K562 (cell line): ENCODE measurements at regions not wholly inside any gene's neighbourhood (a gene's known extent, or its start where the extent isn't known, plus 50 kb on each side); places are given as distances from the start of the nearest gene placed in this dataset.

Experiments
- ATAC-seq: fragments of 200-7000 bp; cut with Tn5 transposase; 3 replicates; pipeline ENCODE4 v1.9.1; 2020; ENCODE audit warnings: moderate library complexity
- BruUV-seq: library from RNA; stranded (reverse); fragments of 400-500 nt; replicated peaks from 2 replicates; lab custom pipeline; 2021; lab: Mats Ljungman, UMichigan
- CTCF ChIA-PET: fragments of 300-600 bp; formaldehyde crosslinking; extraction: SDS; loops from one replicate; lab custom pipeline; 2021; ENCODE audit warnings: low intra/inter-chr PET ratio; lab: Yijun Ruan, JAX
- POLR2A ChIA-PET: fragments of 300-600, 350-650 bp; sonication (Branson Sonifier 250); formaldehyde crosslinking; extraction: SDS; loops from one replicate; lab custom pipeline; 2021; ENCODE audit warnings: antibody characterized with exemption, inconsistent platforms; lab: Yijun Ruan, JAX
- DNase-seq, 4 experiments: peaks; one replicate each; pipeline versions ENCODE4 v3.0.0 to v3.0.0-alpha.2; 2011 to 2018; ENCODE audit warnings: low spot score in 3 of 4, mixed read lengths in 3 of 4; ENCODE audit errors: extremely low read depth in 1 of 4
- FAIRE-seq: peaks from 2 replicates; lab custom pipeline; 2011; peaks lifted over from hg19 to GRCh38; lab: Jason Lieb, UNC
- H2AFZ ChIP-seq: 2 replicates; pipeline ENCODE4 v1.6.0; 2011; ENCODE audit warnings: low read depth, low read length, control low read depth, inconsistent platforms
- H3K27ac ChIP-seq: fragments of 200-600 bp; 3 replicates; pipeline ENCODE4 v1.8.0; 2011; ENCODE audit warnings: low read depth, mild to moderate bottlenecking, control low read depth, inconsistent platforms, low read length, moderate library complexity, mixed read lengths; ENCODE audit errors: extremely low read depth
- H3K27me3 ChIP-seq, 2 experiments: fragments of 300-600 bp in 1 of 2; 2 replicates in 1 of 2; 3 replicates in 1 of 2; pipeline versions ENCODE4 v1.6.0 to v1.8.0; 2011; ENCODE audit warnings: inconsistent platforms in 2 of 2, low read length in 2 of 2, mild to moderate bottlenecking in 1 of 2, mixed read lengths in 1 of 2, moderate library complexity in 1 of 2; ENCODE audit not compliant: control insufficient read depth in 2 of 2, insufficient read depth in 2 of 2
- H3K36me3 ChIP-seq: fragments of 300-600 bp; 3 replicates; pipeline ENCODE4 v1.8.0; 2011; ENCODE audit warnings: mild to moderate bottlenecking, low read length, inconsistent platforms; ENCODE audit not compliant: control insufficient read depth, insufficient read depth
- H3K4me1 ChIP-seq, 2 experiments: fragments of 200-600 bp in 1 of 2; replicated peaks in 1 of 2; 2 replicates in 1 of 2; 3 replicates in 1 of 2; pipeline versions ENCODE4 v1.5.1 to v1.8.0; 2011; ENCODE audit warnings: inconsistent platforms in 2 of 2, low read length in 2 of 2, mild to moderate bottlenecking in 1 of 2, mixed read lengths in 1 of 2, moderate library complexity in 1 of 2; ENCODE audit not compliant: control insufficient read depth in 2 of 2, insufficient read depth in 2 of 2
- H3K4me2 ChIP-seq: 2 replicates; pipeline ENCODE4 v1.6.1; 2011; ENCODE audit warnings: low read length, control low read depth, inconsistent platforms, mixed read lengths; ENCODE audit not compliant: insufficient read depth
- H3K4me3 ChIP-seq: fragments of 200-600 bp; sonication (generic), shearing (Covaris generic); 2 replicates; pipeline ENCODE4 v1.5.1; 2016; ENCODE audit warnings: control low read depth, inconsistent platforms
- H3K79me2 ChIP-seq: fragments of 200-600 bp; 3 replicates; pipeline ENCODE4 v1.8.0; 2011; ENCODE audit warnings: low read length, inconsistent platforms; ENCODE audit not compliant: control insufficient read depth, insufficient read depth
- H3K9ac ChIP-seq, 2 experiments: 2 replicates each; pipeline versions ENCODE4 v1.6.0 to v1.6.1; 2011; ENCODE audit warnings: low read depth in 2 of 2, low read length in 2 of 2, control low read depth in 1 of 2, inconsistent platforms in 1 of 2, mild to moderate bottlenecking in 1 of 2, mixed read lengths in 1 of 2; ENCODE audit not compliant: insufficient read depth in 1 of 2
- H3K9me1 ChIP-seq: one replicate; pipeline ENCODE4 v1.6.0; 2011; ENCODE audit warnings: inconsistent platforms, mild to moderate bottlenecking, low read length, moderate library complexity; ENCODE audit not compliant: control insufficient read depth, insufficient read depth
- H3K9me3 ChIP-seq: replicated peaks from 2 replicates; pipeline ENCODE4 v1.5.1; 2011; ENCODE audit warnings: low read depth, low read length, inconsistent platforms; ENCODE audit not compliant: control insufficient read depth, insufficient read depth
- H4K20me1 ChIP-seq: replicated peaks from 2 replicates; pipeline ENCODE4 v1.6.1; 2011; ENCODE audit warnings: low read length, inconsistent platforms, mixed read lengths; ENCODE audit not compliant: control insufficient read depth, insufficient read depth
- CEBPB ChIP-seq: fragments of 450-650 bp; IDR thresholded peaks from 2 replicates; pipeline ENCODE4 v1.6.1; 2016; ENCODE audit warnings: missing genetic modification characterization, missing compliant biosample characterization
- HDGF ChIP-seq: fragments of 450-650 bp; IDR thresholded peaks from 2 replicates; pipeline ENCODE4 v1.6.1; 2016
- ILK ChIP-seq: fragments of 450-650 bp; IDR thresholded peaks from 2 replicates; pipeline ENCODE4 v1.6.1; 2016; ENCODE audit warnings: missing genetic modification characterization, low read depth, mild to moderate bottlenecking, missing compliant biosample characterization, moderate library complexity, borderline replicate concordance
- SMARCB1 ChIP-seq: IDR thresholded peaks from 2 replicates; pipeline ENCODE4 v1.6.1; 2011; ENCODE audit warnings: improper control_type of control experiment, low read depth; ENCODE audit not compliant: insufficient read length
- WGBS: fragments of 100-300 bp; shearing (Covaris generic); methylation state at CpG from one replicate; pipeline ENCODE4 v1.1.6; 2016; ENCODE audit warnings: low coverage, mixed read lengths; ENCODE audit not compliant: insufficient coverage; ENCODE audit errors: missing lambda C conversion rate; 5-methylcytosine and 5-hydroxymethylcytosine counted together
- in situ Hi-C: fragments of 300-500 bp; cut with MboI; formaldehyde crosslinking; loops from 4 replicates; pipeline ENCODE4 v1.15.0; 2018; ENCODE audit warnings: inconsistent platforms, mixed read lengths
- intact Hi-C: fragments of 100-400 bp; cut with micrococcal nuclease; formaldehyde crosslinking; loops from 2 replicates; pipeline ENCODE4 v1.14.2; 2022
- TF ChIP-seq, protein P1 (sequence below): sonication (generic); formaldehyde crosslinking; IDR thresholded peaks from 2 replicates; pipeline ENCODE4 v1.8.0; 2022; ENCODE audit warnings: mild to moderate bottlenecking, missing genetic modification reagents
- TF ChIP-seq, protein P2 (sequence below): fragments of 250-450 bp; sonication (Bioruptor Pico); IDR thresholded peaks from 2 replicates; pipeline ENCODE4 v1.8.0; 2021; ENCODE audit warnings: mild to moderate bottlenecking, moderate library complexity
- TF ChIP-seq, protein P3 (sequence below), 2 experiments: fragments of 450-650 bp; formaldehyde crosslinking in 1 of 2; IDR thresholded peaks; 2 replicates each; pipeline versions ENCODE4 v1.4.0 to v1.6.1; 2014 to 2020; ENCODE audit warnings: mild to moderate bottlenecking in 2 of 2, borderline replicate concordance in 1 of 2, low read depth in 1 of 2

DNA sequence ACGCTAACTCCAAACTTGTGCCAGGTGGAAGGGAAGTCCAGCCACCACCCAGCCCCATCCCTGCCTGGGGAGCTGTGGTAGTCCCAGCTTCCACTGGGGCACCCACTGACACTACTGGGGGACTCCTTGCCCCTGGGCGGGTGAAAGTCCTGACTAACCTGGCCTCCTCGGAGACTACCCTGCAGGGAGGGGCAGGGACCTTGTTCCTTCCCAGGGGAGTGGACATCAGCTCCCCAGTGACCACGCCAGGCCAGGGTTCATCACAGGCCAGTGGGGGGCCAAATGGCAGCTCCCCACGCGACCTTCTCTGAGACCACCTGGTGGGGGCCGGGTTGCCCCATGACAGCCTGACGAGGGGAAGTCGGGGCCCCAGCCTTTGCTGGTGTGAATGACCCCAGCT is 420.0 kb upstream of the SALL3 start (continued):
- TF ChIP-seq, protein P1, sequence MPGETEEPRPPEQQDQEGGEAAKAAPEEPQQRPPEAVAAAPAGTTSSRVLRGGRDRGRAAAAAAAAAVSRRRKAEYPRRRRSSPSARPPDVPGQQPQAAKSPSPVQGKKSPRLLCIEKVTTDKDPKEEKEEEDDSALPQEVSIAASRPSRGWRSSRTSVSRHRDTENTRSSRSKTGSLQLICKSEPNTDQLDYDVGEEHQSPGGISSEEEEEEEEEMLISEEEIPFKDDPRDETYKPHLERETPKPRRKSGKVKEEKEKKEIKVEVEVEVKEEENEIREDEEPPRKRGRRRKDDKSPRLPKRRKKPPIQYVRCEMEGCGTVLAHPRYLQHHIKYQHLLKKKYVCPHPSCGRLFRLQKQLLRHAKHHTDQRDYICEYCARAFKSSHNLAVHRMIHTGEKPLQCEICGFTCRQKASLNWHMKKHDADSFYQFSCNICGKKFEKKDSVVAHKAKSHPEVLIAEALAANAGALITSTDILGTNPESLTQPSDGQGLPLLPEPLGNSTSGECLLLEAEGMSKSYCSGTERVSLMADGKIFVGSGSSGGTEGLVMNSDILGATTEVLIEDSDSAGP (CRISPR knock-in tag), result no peak
- TF ChIP-seq, all 486 proteins: peak for 0

DNA sequence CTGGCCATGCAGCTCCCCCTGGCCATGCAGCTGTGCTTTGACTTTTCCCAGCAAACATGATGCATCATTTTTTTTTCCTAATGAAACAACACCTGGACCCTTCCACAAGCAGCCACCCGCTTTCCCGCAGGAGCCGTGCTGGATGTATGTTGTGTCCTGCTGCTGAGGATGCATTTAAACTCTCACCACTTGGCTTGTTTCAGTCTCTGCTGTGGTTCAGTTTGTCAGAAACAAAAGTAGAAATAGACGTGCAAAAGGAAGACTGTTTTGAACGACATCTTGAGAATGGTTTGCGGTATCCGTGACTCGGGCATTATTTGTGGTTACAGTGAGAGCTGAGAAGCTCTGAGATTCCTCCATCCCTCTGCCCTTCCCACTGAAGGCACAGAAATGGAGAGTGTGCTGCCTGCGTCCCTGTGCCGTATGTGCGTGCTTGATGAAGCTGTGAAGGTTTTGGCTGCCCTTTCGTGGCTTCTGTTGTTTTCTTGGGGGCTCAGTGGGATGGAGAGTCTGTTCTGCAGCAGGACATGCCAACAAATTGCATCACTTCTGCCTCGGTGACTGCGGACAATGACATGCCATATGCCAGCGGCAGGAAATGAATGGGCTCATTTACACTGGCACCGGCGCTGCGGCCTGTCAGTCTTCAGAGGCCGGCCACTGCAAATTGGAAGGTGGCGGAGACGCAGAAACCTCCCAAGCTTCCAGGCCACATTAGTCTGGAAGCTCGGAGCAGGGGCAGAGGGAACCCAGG is 417.7 kb upstream of the SALL3 start:
- Histone ChIP-seq H2AFZ (no peak overlapping the region), H3K79me2 (no peaks in the 10 kb centered on the region), H4K20me1 (no peaks in the 10 kb centered on the region), H3K4me2 (no peak overlapping the region), H3K9me1 (no peaks in the 10 kb centered on the region), H3K27me3 (peaks cover 0 to 14% of the 10 kb centered on the region in 2 experiments; a peak in 2 of 5 replicates), H3K9ac (no peak overlapping the region), H3K4me1 (peaks cover 0 to 3% of the 10 kb centered on the region in 2 experiments; a peak in 1 of 5 replicates), H3K36me3 (no peaks in the 10 kb centered on the region), H3K9me3 (no peaks in the 10 kb centered on the region), H3K27ac (no peak overlapping the region), H3K4me3 (no peak overlapping the region)
- in situ Hi-C loops (no loop called here), intact Hi-C loops (no loop called here)
- no peak for ATAC-seq
- POLR2A ChIA-PET, result no interaction called here
- WGBS, result 5% methylated on average over 15 of the region's 22 CpGs
- DNase-seq, result no peak
- BruUV-seq, result no TSS peak
- CTCF ChIA-PET, result no interaction called here
- no peak for FAIRE-seq
- TF ChIP-seq ILK (tag) (no peak), HDGF (no peak), CEBPB (tag) (no peak), SMARCB1 (no peak)
- TF ChIP-seq, protein P2, sequence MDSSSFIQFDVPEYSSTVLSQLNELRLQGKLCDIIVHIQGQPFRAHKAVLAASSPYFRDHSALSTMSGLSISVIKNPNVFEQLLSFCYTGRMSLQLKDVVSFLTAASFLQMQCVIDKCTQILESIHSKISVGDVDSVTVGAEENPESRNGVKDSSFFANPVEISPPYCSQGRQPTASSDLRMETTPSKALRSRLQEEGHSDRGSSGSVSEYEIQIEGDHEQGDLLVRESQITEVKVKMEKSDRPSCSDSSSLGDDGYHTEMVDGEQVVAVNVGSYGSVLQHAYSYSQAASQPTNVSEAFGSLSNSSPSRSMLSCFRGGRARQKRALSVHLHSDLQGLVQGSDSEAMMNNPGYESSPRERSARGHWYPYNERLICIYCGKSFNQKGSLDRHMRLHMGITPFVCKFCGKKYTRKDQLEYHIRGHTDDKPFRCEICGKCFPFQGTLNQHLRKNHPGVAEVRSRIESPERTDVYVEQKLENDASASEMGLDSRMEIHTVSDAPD, result no peak
- TF ChIP-seq, protein P3, sequence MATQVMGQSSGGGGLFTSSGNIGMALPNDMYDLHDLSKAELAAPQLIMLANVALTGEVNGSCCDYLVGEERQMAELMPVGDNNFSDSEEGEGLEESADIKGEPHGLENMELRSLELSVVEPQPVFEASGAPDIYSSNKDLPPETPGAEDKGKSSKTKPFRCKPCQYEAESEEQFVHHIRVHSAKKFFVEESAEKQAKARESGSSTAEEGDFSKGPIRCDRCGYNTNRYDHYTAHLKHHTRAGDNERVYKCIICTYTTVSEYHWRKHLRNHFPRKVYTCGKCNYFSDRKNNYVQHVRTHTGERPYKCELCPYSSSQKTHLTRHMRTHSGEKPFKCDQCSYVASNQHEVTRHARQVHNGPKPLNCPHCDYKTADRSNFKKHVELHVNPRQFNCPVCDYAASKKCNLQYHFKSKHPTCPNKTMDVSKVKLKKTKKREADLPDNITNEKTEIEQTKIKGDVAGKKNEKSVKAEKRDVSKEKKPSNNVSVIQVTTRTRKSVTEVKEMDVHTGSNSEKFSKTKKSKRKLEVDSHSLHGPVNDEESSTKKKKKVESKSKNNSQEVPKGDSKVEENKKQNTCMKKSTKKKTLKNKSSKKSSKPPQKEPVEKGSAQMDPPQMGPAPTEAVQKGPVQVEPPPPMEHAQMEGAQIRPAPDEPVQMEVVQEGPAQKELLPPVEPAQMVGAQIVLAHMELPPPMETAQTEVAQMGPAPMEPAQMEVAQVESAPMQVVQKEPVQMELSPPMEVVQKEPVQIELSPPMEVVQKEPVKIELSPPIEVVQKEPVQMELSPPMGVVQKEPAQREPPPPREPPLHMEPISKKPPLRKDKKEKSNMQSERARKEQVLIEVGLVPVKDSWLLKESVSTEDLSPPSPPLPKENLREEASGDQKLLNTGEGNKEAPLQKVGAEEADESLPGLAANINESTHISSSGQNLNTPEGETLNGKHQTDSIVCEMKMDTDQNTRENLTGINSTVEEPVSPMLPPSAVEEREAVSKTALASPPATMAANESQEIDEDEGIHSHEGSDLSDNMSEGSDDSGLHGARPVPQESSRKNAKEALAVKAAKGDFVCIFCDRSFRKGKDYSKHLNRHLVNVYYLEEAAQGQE (IDR thresholded peaks at IDR 0.05; ENCODE audit: borderline replicate concordance), result no peak
- TF ChIP-seq, protein P3 (CRISPR knock-in tag; IDR thresholded peaks at IDR 0.05; ENCODE audit: low read depth), result no peak
